DND-41 (cell line): ENCODE measurements at regions not wholly inside any gene's neighbourhood (a gene's known extent, or its start where the extent isn't known, plus 50 kb on each side); places are given as distances from the start of the nearest gene placed in this dataset.

Experiments used
- EZH2 ChIP-seq: IDR thresholded peaks from 3 replicates; pipeline ENCODE4 v1.6.1; 2012; ENCODE audit warnings: borderline replicate concordance, low read depth, mild to moderate bottlenecking, moderate library complexity, low read length, inconsistent platforms; ENCODE audit not compliant: severe bottlenecking
- TF ChIP-seq, protein P1 (sequence below): IDR thresholded peaks from 2 replicates; pipeline ENCODE4 v1.5.1; 2012; ENCODE audit warnings: borderline replicate concordance, low read length, moderate library complexity, mild to moderate bottlenecking; ENCODE audit not compliant: poor library complexity, severe bottlenecking; ENCODE audit errors: extremely low read depth

- TF ChIP-seq, protein P1, sequence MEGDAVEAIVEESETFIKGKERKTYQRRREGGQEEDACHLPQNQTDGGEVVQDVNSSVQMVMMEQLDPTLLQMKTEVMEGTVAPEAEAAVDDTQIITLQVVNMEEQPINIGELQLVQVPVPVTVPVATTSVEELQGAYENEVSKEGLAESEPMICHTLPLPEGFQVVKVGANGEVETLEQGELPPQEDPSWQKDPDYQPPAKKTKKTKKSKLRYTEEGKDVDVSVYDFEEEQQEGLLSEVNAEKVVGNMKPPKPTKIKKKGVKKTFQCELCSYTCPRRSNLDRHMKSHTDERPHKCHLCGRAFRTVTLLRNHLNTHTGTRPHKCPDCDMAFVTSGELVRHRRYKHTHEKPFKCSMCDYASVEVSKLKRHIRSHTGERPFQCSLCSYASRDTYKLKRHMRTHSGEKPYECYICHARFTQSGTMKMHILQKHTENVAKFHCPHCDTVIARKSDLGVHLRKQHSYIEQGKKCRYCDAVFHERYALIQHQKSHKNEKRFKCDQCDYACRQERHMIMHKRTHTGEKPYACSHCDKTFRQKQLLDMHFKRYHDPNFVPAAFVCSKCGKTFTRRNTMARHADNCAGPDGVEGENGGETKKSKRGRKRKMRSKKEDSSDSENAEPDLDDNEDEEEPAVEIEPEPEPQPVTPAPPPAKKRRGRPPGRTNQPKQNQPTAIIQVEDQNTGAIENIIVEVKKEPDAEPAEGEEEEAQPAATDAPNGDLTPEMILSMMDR, result no peak
- no peak for TF ChIP-seq EZH2
Observed at GRCh38 chr11:36779791-36780190, 181.8 kb upstream of the RAG2 start.
